ENCODE measurements at regions not wholly inside any gene's neighbourhood (a gene's known extent, or its start where the extent isn't known, plus 50 kb on each side); places are given as distances from the start of the nearest gene placed in this dataset.

DNA sequence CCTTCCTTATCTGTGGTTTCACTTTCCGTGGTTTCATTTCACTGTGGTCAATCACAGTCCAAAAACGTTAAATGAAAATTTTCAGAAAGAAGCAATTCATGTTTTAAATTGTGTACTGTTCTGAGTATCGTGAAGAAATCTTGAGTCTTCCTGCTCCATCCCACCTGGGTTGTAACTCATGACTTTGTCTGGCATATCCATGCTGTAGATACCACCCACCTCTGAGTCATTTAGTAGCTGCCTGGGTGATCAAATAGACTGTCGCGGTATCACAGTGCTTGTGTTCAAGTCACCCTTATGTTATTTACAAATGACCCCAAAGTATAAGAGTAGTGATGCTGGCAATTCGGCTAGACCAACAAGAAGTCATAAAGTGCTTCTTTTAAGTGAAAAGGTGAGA, 521.2 kb downstream of the AACS start:
- TF ChIP-seq, protein P1, sequence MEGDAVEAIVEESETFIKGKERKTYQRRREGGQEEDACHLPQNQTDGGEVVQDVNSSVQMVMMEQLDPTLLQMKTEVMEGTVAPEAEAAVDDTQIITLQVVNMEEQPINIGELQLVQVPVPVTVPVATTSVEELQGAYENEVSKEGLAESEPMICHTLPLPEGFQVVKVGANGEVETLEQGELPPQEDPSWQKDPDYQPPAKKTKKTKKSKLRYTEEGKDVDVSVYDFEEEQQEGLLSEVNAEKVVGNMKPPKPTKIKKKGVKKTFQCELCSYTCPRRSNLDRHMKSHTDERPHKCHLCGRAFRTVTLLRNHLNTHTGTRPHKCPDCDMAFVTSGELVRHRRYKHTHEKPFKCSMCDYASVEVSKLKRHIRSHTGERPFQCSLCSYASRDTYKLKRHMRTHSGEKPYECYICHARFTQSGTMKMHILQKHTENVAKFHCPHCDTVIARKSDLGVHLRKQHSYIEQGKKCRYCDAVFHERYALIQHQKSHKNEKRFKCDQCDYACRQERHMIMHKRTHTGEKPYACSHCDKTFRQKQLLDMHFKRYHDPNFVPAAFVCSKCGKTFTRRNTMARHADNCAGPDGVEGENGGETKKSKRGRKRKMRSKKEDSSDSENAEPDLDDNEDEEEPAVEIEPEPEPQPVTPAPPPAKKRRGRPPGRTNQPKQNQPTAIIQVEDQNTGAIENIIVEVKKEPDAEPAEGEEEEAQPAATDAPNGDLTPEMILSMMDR (IDR thresholded peaks at IDR 0.05; ENCODE audit: low read length), result no peak
- TF ChIP-seq EZH2 (IDR thresholded peaks at IDR 0.05; ENCODE audit: borderline replicate concordance, low read length), result no peak
